IMR-90 (cell line): ENCODE measurements at regions not wholly inside any gene's neighbourhood (a gene's known extent, or its start where the extent isn't known, plus 50 kb on each side); places are given as distances from the start of the nearest gene placed in this dataset.

Source experiments
- ATAC-seq: fragments of 200-7000 bp; cut with Tn5 transposase; 2 replicates; pipeline ENCODE4 v1.9.1; 2020; ENCODE audit warnings: low read depth, mild to moderate bottlenecking, moderate library complexity
- BruUV-seq: library from RNA; stranded (reverse); fragments of 400-500 nt; replicated peaks from 2 replicates; lab custom pipeline; 2021; lab: Mats Ljungman, UMichigan
- CTCF ChIA-PET: fragments of 300-600 bp; formaldehyde crosslinking; extraction: SDS; loops from one replicate; lab custom pipeline; 2021; ENCODE audit warnings: antibody characterized with exemption; lab: Yijun Ruan, JAX
- POLR2A ChIA-PET: fragments of 300-600 bp; sonication (Branson Sonifier 250); formaldehyde crosslinking; loops from one replicate; lab custom pipeline; 2022; ENCODE audit warnings: antibody characterized with exemption; ENCODE audit not compliant: unreplicated experiment; lab: Charles Lee
- DNase-seq: peaks from one replicate; pipeline ENCODE4 v3.0.0; 2013
- H2AFZ ChIP-seq: replicated peaks from 2 replicates; pipeline ENCODE3; 2013; ENCODE audit warnings: low read length, mild to moderate bottlenecking; ENCODE audit not compliant: poor library complexity
- H2AK5ac ChIP-seq: 2 replicates; pipeline ENCODE4 v1.6.1; 2013; ENCODE audit warnings: low read depth, low read length, inconsistent platforms
- H2AK9ac ChIP-seq: replicated peaks from 2 replicates; pipeline ENCODE3; 2013; ENCODE audit warnings: mild to moderate bottlenecking, low read depth, low read length, moderate library complexity; ENCODE audit not compliant: poor library complexity
- H2BK120ac ChIP-seq: 2 replicates; pipeline ENCODE4 v1.6.1; 2013; ENCODE audit warnings: low read depth, low read length, inconsistent platforms
- H2BK15ac ChIP-seq: 3 replicates; pipeline ENCODE4 v1.6.1; 2013; ENCODE audit warnings: low read depth, low read length, inconsistent platforms
- H2BK20ac ChIP-seq: 2 replicates; pipeline ENCODE4 v1.6.1; 2013; ENCODE audit warnings: low read depth, mild to moderate bottlenecking, inconsistent platforms, low read length, moderate library complexity
- H2BK5ac ChIP-seq: 2 replicates; pipeline ENCODE4 v1.6.1; 2013; ENCODE audit warnings: mild to moderate bottlenecking, low read depth, low read length, inconsistent platforms; ENCODE audit not compliant: poor library complexity, severe bottlenecking
- H3K14ac ChIP-seq: replicated peaks from 2 replicates; pipeline ENCODE4 v1.6.1; 2013; ENCODE audit warnings: low read depth, low read length, inconsistent platforms
- H3K18ac ChIP-seq: 2 replicates; pipeline ENCODE4 v1.6.1; 2013; ENCODE audit warnings: low read depth, low read length, control low read depth
- H3K23ac ChIP-seq: 2 replicates; pipeline ENCODE4 v1.6.1; 2013; ENCODE audit warnings: low read depth, low read length, inconsistent platforms
- H3K27ac ChIP-seq: 2 replicates; pipeline ENCODE4 v1.5.1; 2013; ENCODE audit warnings: mild to moderate bottlenecking, control low read depth, low read length; ENCODE audit not compliant: insufficient read depth
- H3K27me3 ChIP-seq: 2 replicates; pipeline ENCODE4 v1.6.1; 2013; ENCODE audit warnings: low read length; ENCODE audit not compliant: control insufficient read depth, insufficient read depth
- H3K36me3 ChIP-seq: 2 replicates; pipeline ENCODE4 v1.6.1; 2013; ENCODE audit warnings: low read length, mixed read lengths; ENCODE audit not compliant: control insufficient read depth, insufficient read depth
- H3K4ac ChIP-seq: 2 replicates; pipeline ENCODE4 v1.6.1; 2013; ENCODE audit warnings: low read depth, low read length, inconsistent platforms
- H3K4me1 ChIP-seq: 2 replicates; pipeline ENCODE4 v1.6.1; 2013; ENCODE audit warnings: low read length, mixed read lengths; ENCODE audit not compliant: control insufficient read depth, insufficient read depth
- H3K4me2 ChIP-seq: 2 replicates; pipeline ENCODE4 v1.6.1; 2013; ENCODE audit warnings: low read depth, mild to moderate bottlenecking, control low read depth, low read length, moderate library complexity
- H3K4me3 ChIP-seq: 2 replicates; pipeline ENCODE4 v1.5.1; 2013; ENCODE audit warnings: low read depth, mild to moderate bottlenecking, control low read depth, low read length, moderate library complexity; ENCODE audit not compliant: insufficient read depth
- H3K56ac ChIP-seq: 2 replicates; pipeline ENCODE4 v1.6.1; 2013; ENCODE audit warnings: low read length, inconsistent platforms; ENCODE audit not compliant: insufficient read depth; ENCODE audit errors: extremely low read depth
- H3K79me1 ChIP-seq, 2 experiments: 2 replicates each; pipeline ENCODE4 v1.6.1; 2013; ENCODE audit warnings: low read length in 2 of 2, inconsistent platforms in 1 of 2, low read depth in 1 of 2
- H3K9ac ChIP-seq: 2 replicates; pipeline ENCODE4 v1.6.1; 2013; ENCODE audit warnings: low read depth, low read length, control low read depth
- H3K9me1 ChIP-seq: 2 replicates; pipeline ENCODE4 v1.6.1; 2013; ENCODE audit warnings: low read length, inconsistent platforms; ENCODE audit not compliant: insufficient read depth
- H3K9me3 ChIP-seq: 2 replicates; pipeline ENCODE4 v1.6.1; 2013; ENCODE audit warnings: low read length; ENCODE audit not compliant: control insufficient read depth, insufficient read depth
- H4K20me1 ChIP-seq: 2 replicates; pipeline ENCODE4 v1.6.1; 2013; ENCODE audit warnings: low read length, inconsistent platforms; ENCODE audit not compliant: insufficient read depth
- H4K5ac ChIP-seq: 2 replicates; pipeline ENCODE4 v1.6.1; 2013; ENCODE audit warnings: mild to moderate bottlenecking, low read depth, low read length, control low read depth
- H4K8ac ChIP-seq, 2 experiments: 2 replicates each; pipeline ENCODE4 v1.6.1; 2013; ENCODE audit warnings: low read depth in 2 of 2, low read length in 2 of 2, control low read depth in 1 of 2, inconsistent platforms in 1 of 2
- H4K91ac ChIP-seq: 2 replicates; pipeline ENCODE4 v1.6.1; 2013; ENCODE audit warnings: low read depth, low read length, inconsistent platforms; ENCODE audit not compliant: insufficient read depth
- CEBPB ChIP-seq: IDR thresholded peaks from 2 replicates; pipeline ENCODE4 v1.6.1; 2012; ENCODE audit warnings: low read depth, low read length, improper control_type of control experiment
- SMC3 ChIP-seq: fragments of 150-350 bp; IDR thresholded peaks from 2 replicates; pipeline ENCODE4 v1.6.1; 2016; ENCODE audit warnings: low read depth, mild to moderate bottlenecking, antibody characterized with exemption, low read length, moderate library complexity
- WGBS, 2 experiments: methylation state at CpG; one replicate each; pipeline versions ENCODE4 v1.1.5 to v1.1.7; 2013; ENCODE audit warnings: missing lambda C conversion rate in 2 of 2; ENCODE audit not compliant: insufficient read length in 1 of 2; ENCODE audit errors: extremely low coverage in 2 of 2; 5-methylcytosine and 5-hydroxymethylcytosine counted together
- dilution Hi-C: fragments of 300-500 bp; cut with HindIII; formaldehyde crosslinking; loops from one replicate; pipeline ENCODE4 v1.14.3; 2018; ENCODE audit warnings: low sequenced_read_pairs; ENCODE audit not compliant: unreplicated experiment
- in situ Hi-C: fragments of 300-500 bp; cut with MboI; formaldehyde crosslinking; loops from 3 replicates; pipeline ENCODE4 v1.14.3; 2019; ENCODE audit warnings: low sequenced_read_pairs, inconsistent platforms, mixed read lengths
- intact Hi-C: fragments of 100-400 bp; cut with micrococcal nuclease; formaldehyde crosslinking; loops from 2 replicates; pipeline ENCODE4 v1.10.0; 2022

DNA sequence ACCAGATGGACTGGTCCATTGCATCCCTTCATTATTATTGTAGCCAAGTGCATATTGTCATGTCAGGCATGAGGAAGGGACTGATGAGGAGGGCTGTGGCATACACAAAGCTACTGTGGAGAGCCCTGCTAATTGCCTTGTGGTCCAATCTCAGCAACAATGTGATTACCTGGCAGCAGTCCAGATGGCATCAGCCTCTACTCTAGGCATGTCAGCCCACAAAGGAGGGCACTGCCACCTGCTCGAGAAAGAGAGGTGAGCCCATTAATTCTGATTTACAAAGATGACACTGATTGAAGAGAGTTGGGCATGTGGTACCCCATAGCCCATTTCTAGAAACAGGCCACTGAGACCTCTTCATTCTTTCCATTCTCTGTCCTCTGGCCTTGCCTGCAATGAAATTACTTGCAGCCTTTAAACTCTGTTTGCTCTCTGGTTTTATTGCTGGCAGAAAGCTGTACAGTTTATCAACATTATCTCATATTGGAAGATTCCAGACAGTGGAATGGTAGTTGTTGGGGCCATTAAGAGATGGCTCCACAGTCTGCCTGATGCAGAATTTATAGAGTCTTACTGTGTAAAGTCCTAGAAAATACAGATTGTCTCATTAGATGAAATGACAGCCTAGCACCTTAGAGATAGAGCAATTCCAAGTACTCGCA, 307.7 kb downstream of the ARPP21 start:
- BruUV-seq, result no TSS peak
- Histone ChIP-seq H3K9me3 (no peaks in the 10 kb centered on the region), H3K9ac (no peak overlapping the region; the same call in 1 of the 2 replicates), H2BK20ac (no peak overlapping the region), H2AK5ac (no peak overlapping the region), H3K27ac (no peak overlapping the region), H2AFZ (no peak overlapping the region), H3K4me2 (no peak overlapping the region; the same call in 1 of the 2 replicates), H4K5ac (no peak overlapping the region), H4K91ac (no peak overlapping the region), H3K4me3 (no peak overlapping the region), H3K36me3 (no peaks in the 10 kb centered on the region), H2BK15ac (no peak overlapping the region), H4K8ac (no peak overlapping the region), H3K9me1 (no peaks in the 10 kb centered on the region; the same call in 1 of the 2 replicates), H3K27me3 (no peaks in the 10 kb centered on the region), H3K79me1 (no peaks in the 10 kb centered on the region), H3K56ac (no peak overlapping the region), H3K23ac (no peak overlapping the region), H3K14ac (no peak overlapping the region), H2AK9ac (no peak overlapping the region), H2BK5ac (no peak overlapping the region), H4K20me1 (no peaks in the 10 kb centered on the region), H3K18ac (no peak overlapping the region; the same call in 1 of the 2 replicates), H2BK120ac (no peak overlapping the region), H3K4me1 (peaks cover 5% of the 10 kb centered on the region), H3K4ac (no peak overlapping the region)
- dilution Hi-C loops (no loop called here), in situ Hi-C loops (no loop called here), intact Hi-C loops (no loop called here)
- ChIA-PET CTCF (interaction anchor here (1.0 kb wide), 1 partner anchor 13 kb away, joined by 3 read pairs; no protein-coding TSS in a partner anchor), POLR2A (no interaction called here)
- ATAC-seq (no peak), DNase-seq (no peak)
- WGBS, 2 experiments, result no CpG with 5 or more reads among the region's 2 CpGs
- TF ChIP-seq SMC3 (no peak), CEBPB (no peak)
